GM12878 (cell line): ENCODE measurements at regions not wholly inside any gene's neighbourhood (a gene's known extent, or its start where the extent isn't known, plus 50 kb on each side); places are given as distances from the start of the nearest gene placed in this dataset.

Source experiments
- IRF5 ChIP-seq: fragments of 450-650 bp; IDR thresholded peaks from 2 replicates; pipeline ENCODE4 v1.6.1; 2017; ENCODE audit warnings: borderline replicate concordance
- MTA3 ChIP-seq: IDR thresholded peaks from 2 replicates; pipeline ENCODE4 v1.6.1; 2012; ENCODE audit warnings: low read length, inconsistent platforms, borderline replicate concordance
- RAD21 ChIP-seq: IDR thresholded peaks from 2 replicates; pipeline ENCODE4 v1.6.1; 2011; ENCODE audit warnings: mild to moderate bottlenecking, low read depth, low read length, moderate library complexity; ENCODE audit not compliant: insufficient read depth
- SMAD5 ChIP-seq: IDR thresholded peaks from 2 replicates; pipeline ENCODE4 v1.6.1; 2016; ENCODE audit warnings: antibody characterized with exemption, low read depth
- TF ChIP-seq, protein P1 (sequence below): fragments of 450-650 bp; formaldehyde crosslinking; IDR thresholded peaks from 2 replicates; pipeline ENCODE4 v1.5.0; 2022; ENCODE audit warnings: mild to moderate bottlenecking, missing genetic modification characterization
- TF ChIP-seq, protein P2 (sequence below): fragments of 450-650 bp; IDR thresholded peaks from 2 replicates; pipeline ENCODE4 v1.6.1; 2017; ENCODE audit warnings: mild to moderate bottlenecking, moderate library complexity

GRCh38 chr7:124120911-124121310, 88.0 kb upstream of the TMEM229A start (continued):
- TF ChIP-seq, protein P1, sequence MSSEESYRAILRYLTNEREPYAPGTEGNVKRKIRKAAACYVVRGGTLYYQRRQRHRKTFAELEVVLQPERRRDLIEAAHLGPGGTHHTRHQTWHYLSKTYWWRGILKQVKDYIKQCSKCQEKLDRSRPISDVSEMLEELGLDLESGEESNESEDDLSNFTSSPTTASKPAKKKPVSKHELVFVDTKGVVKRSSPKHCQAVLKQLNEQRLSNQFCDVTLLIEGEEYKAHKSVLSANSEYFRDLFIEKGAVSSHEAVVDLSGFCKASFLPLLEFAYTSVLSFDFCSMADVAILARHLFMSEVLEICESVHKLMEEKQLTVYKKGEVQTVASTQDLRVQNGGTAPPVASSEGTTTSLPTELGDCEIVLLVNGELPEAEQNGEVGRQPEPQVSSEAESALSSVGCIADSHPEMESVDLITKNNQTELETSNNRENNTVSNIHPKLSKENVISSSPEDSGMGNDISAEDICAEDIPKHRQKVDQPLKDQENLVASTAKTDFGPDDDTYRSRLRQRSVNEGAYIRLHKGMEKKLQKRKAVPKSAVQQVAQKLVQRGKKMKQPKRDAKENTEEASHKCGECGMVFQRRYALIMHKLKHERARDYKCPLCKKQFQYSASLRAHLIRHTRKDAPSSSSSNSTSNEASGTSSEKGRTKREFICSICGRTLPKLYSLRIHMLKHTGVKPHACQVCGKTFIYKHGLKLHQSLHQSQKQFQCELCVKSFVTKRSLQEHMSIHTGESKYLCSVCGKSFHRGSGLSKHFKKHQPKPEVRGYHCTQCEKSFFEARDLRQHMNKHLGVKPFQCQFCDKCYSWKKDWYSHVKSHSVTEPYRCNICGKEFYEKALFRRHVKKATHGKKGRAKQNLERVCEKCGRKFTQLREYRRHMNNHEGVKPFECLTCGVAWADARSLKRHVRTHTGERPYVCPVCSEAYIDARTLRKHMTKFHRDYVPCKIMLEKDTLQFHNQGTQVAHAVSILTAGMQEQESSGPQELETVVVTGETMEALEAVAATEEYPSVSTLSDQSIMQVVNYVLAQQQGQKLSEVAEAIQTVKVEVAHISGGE (CRISPR knock-in tag): no peak
- TF ChIP-seq, protein P2, sequence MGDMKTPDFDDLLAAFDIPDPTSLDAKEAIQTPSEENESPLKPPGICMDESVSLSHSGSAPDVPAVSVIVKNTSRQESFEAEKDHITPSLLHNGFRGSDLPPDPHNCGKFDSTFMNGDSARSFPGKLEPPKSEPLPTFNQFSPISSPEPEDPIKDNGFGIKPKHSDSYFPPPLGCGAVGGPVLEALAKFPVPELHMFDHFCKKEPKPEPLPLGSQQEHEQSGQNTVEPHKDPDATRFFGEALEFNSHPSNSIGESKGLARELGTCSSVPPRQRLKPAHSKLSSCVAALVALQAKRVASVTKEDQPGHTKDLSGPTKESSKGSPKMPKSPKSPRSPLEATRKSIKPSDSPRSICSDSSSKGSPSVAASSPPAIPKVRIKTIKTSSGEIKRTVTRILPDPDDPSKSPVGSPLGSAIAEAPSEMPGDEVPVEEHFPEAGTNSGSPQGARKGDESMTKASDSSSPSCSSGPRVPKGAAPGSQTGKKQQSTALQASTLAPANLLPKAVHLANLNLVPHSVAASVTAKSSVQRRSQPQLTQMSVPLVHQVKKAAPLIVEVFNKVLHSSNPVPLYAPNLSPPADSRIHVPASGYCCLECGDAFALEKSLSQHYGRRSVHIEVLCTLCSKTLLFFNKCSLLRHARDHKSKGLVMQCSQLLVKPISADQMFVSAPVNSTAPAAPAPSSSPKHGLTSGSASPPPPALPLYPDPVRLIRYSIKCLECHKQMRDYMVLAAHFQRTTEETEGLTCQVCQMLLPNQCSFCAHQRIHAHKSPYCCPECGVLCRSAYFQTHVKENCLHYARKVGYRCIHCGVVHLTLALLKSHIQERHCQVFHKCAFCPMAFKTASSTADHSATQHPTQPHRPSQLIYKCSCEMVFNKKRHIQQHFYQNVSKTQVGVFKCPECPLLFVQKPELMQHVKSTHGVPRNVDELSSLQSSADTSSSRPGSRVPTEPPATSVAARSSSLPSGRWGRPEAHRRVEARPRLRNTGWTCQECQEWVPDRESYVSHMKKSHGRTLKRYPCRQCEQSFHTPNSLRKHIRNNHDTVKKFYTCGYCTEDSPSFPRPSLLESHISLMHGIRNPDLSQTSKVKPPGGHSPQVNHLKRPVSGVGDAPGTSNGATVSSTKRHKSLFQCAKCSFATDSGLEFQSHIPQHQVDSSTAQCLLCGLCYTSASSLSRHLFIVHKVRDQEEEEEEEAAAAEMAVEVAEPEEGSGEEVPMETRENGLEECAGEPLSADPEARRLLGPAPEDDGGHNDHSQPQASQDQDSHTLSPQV: no peak
- TF ChIP-seq SMAD5 (no peak), IRF5 (no peak), MTA3 (no peak), RAD21 (no peak)
